ENCODE measurements at regions not wholly inside any gene's neighbourhood (a gene's known extent, or its start where the extent isn't known, plus 50 kb on each side); places are given as distances from the start of the nearest gene placed in this dataset.

GRCh38 chr16:51085271-51085670 lies 65.8 kb downstream of the SALL1 start:
- intact Hi-C loops (cut with DNase I; ENCODE audit: low total_unique reads): no loop called here
- DNase-seq: no peak
- Histone ChIP-seq H3K27me3 (no peaks in the 10 kb centered on the region), H3K9me3 (no peaks in the 10 kb centered on the region), H3K4me1 (no peaks in the 10 kb centered on the region), H3K36me3 (no peaks in the 10 kb centered on the region), H3K27ac (no peak overlapping the region), H3K4me3 (no peak overlapping the region)
- TF ChIP-seq CTCF (IDR thresholded peaks at IDR 0.05): no peak

- Histone ChIP-seq H3K4me3 (no peak overlapping the region), H3K4me1 (no peaks in the 10 kb centered on the region), H3K9me3 (no peaks in the 10 kb centered on the region), H3K27me3 (no peaks in the 10 kb centered on the region), H3K27ac (no peak overlapping the region), H3K36me3 (no peaks in the 10 kb centered on the region)
- no peak for DNase-seq
- intact Hi-C loops (cut with DNase I; ENCODE audit: low total_unique reads): no loop called here
- TF ChIP-seq CTCF (IDR thresholded peaks at IDR 0.05): no peak
Measured at GRCh38 chr16:51084074-51084928, 66.8 kb downstream of the SALL1 start.

- no peaks in the 10 kb centered on the region for H3K27me3 ChIP-seq
Measured at GRCh38 chr16:51072591-51072990, 78.5 kb downstream of the SALL1 start.

GRCh38 chr16:51071326-51071725 lies 79.7 kb downstream of the SALL1 start:
- intact Hi-C loops (cut with DNase I; ENCODE audit: low total_unique reads): no loop called here
- Histone ChIP-seq H3K4me3 (no peak overlapping the region), H3K27me3 (no peaks in the 10 kb centered on the region), H3K36me3 (no peaks in the 10 kb centered on the region), H3K27ac (no peak overlapping the region), H3K9me3 (no peaks in the 10 kb centered on the region), H3K4me1 (no peaks in the 10 kb centered on the region)
- no peak for TF ChIP-seq CTCF (IDR thresholded peaks at IDR 0.05)
- no peak for DNase-seq

More at GRCh38 chr16:51072591-51072990, 78.5 kb downstream of the SALL1 start:
- Histone ChIP-seq H3K4me3 (no peak overlapping the region), H3K4me1 (no peaks in the 10 kb centered on the region), H3K9me3 (peaks cover 0 to under 1% (median 0%) of the 10 kb centered on the region in 3 donors), H3K36me3 (no peaks in the 10 kb centered on the region), H3K27ac (no peak overlapping the region)
- intact Hi-C loops (cut with DNase I; ENCODE audit: low total_unique reads): no loop called here
- TF ChIP-seq CTCF (IDR thresholded peaks at IDR 0.05): no peak
- no peak for DNase-seq

- intact Hi-C loops (cut with DNase I; ENCODE audit: low total_unique reads): no loop called here
- Histone ChIP-seq H3K27me3 (no peaks in the 10 kb centered on the region), H3K4me1 (no peaks in the 10 kb centered on the region), H3K27ac (no peak overlapping the region), H3K4me3 (no peak overlapping the region), H3K9me3 (no peaks in the 10 kb centered on the region), H3K36me3 (no peaks in the 10 kb centered on the region)
- no peak for DNase-seq
- TF ChIP-seq CTCF (IDR thresholded peaks at IDR 0.05): no peak
Measured at GRCh38 chr16:51067352-51067751, 83.7 kb downstream of the SALL1 start.
